ENCODE measurements at regions not wholly inside any gene's neighbourhood (a gene's known extent, or its start where the extent isn't known, plus 50 kb on each side); places are given as distances from the start of the nearest gene placed in this dataset.

GRCh38 chr2:241929551-241930490 is 60.3 kb downstream of the RTP5 start:
- no peaks in the 10 kb centered on the region for H3K9me2 ChIP-seq (ENCODE audit: insufficient read depth)
- no peak overlapping the region for H3K27ac ChIP-seq (ENCODE audit: low read depth, low read length)
- no peak overlapping the region for H2AFZ ChIP-seq (ENCODE audit: low read depth, low read length, poor library complexity, severe bottlenecking)
- H4K20me1 ChIP-seq (ENCODE audit: insufficient read depth): no peaks in the 10 kb centered on the region
- no peaks in the 10 kb centered on the region for H3K36me3 ChIP-seq (ENCODE audit: control insufficient read depth in 1 of 2, insufficient read depth in 2 of 2, low read length in 2 of 2)
- H3K4me1 ChIP-seq (ENCODE audit: control insufficient read depth in 1 of 2, insufficient read depth in 2 of 2, low read length in 2 of 2): peaks cover 2 to 3% of the 10 kb centered on the region in 2 experiments; a peak in 3 of 4 replicates
- ChIA-PET POLR2A (no interaction called here), CTCF (no interaction called here), RAD21 (ENCODE audit: low non-redundant PET in 1 of 2, low total read pairs in 2 of 2, uncharacterized antibody in 2 of 2, unreplicated experiment in 2 of 2) (no interaction called here)
- intact Hi-C loops (cut with micrococcal nuclease): no loop called here
- no peak for DNase-seq (ENCODE audit: low read depth, low spot score)
- BruUV-seq (replicated peaks): no TSS peak
- no peaks in the 10 kb centered on the region for H3K9me3 ChIP-seq (ENCODE audit: control insufficient read depth in 1 of 2, insufficient read depth in 1 of 2, low read depth in 1 of 2, low read length in 2 of 2)
- no peak overlapping the region for H3K4me2 ChIP-seq (ENCODE audit: low read length)
- TF ChIP-seq SIN3A (IDR thresholded peaks at IDR 0.05; ENCODE audit: low read depth) (no peak), POLR2A (IDR thresholded peaks at IDR 0.05; ENCODE audit: borderline replicate concordance, extremely low read depth, insufficient read depth, insufficient read length) (no peak), YY1 (IDR thresholded peaks at IDR 0.05; ENCODE audit: extremely low read depth, insufficient replicate concordance, low read depth, low read length) (no peak), SRF (IDR thresholded peaks at IDR 0.05; ENCODE audit: low read depth) (no peak), POLR2AphosphoS5 (IDR thresholded peaks at IDR 0.05; ENCODE audit: low read depth, low read length) (no peak), JUND (IDR thresholded peaks at IDR 0.05) (no peak), ZBTB33 (IDR thresholded peaks at IDR 0.05; ENCODE audit: extremely low read depth, insufficient replicate concordance, low read length) (no peak), CEBPB (IDR thresholded peaks at IDR 0.05; ENCODE audit: low read depth) (no peak), ELF1 (IDR thresholded peaks at IDR 0.05; ENCODE audit: borderline replicate concordance, low read depth) (no peak), ZFX (IDR thresholded peaks at IDR 0.05) (no peak), MAX (IDR thresholded peaks at IDR 0.05) (no peak), CBX3 (IDR thresholded peaks at IDR 0.05; ENCODE audit: low read depth) (no peak), FOSL1 (IDR thresholded peaks at IDR 0.05; ENCODE audit: low read depth) (no peak), EZH2phosphoT487 (IDR thresholded peaks at IDR 0.05; ENCODE audit: borderline replicate concordance) (no peak), EGR1 (IDR thresholded peaks at IDR 0.05; ENCODE audit: low read depth) (no peak), EZH2 (IDR thresholded peaks at IDR 0.05) (no peak), ZNF274 (IDR thresholded peaks at IDR 0.05; ENCODE audit: low read depth, low read length) (no peak), ATF3 (IDR thresholded peaks at IDR 0.05) (no peak), TCF7L2 (IDR thresholded peaks at IDR 0.05; ENCODE audit: borderline replicate concordance, extremely low read depth, insufficient read depth, insufficient read length) (no peak)
- ATAC-seq: no peak
- no peaks in the 10 kb centered on the region for H3K27me3 ChIP-seq (ENCODE audit: insufficient read depth, low read length)
- H3K79me2 ChIP-seq (ENCODE audit: insufficient read depth, low read length): no peaks in the 10 kb centered on the region
- H3K4me3 ChIP-seq (replicated peaks in 1 of 2; ENCODE audit: low read depth in 1 of 2, low read length in 2 of 2): no peak overlapping the region
- H3K9ac ChIP-seq (ENCODE audit: low read length): no peak overlapping the region
